Tibial nerve (tissue), 4 donors: ENCODE measurements at regions not wholly inside any gene's neighbourhood (a gene's known extent, or its start where the extent isn't known, plus 50 kb on each side); places are given as distances from the start of the nearest gene placed in this dataset.

Experiments
- CTCF ChIP-seq, 5 experiments: fragments of 200-600 bp in 3 of 5; fragments of 450-650 bp in 2 of 5; sonication (generic) in 3 of 5; IDR thresholded peaks; one replicate each; pipeline ENCODE4 v1.5.1; 2016 to 2019; ENCODE audit warnings: antibody characterized with exemption in 5 of 5, mild to moderate bottlenecking in 3 of 5, moderate library complexity in 2 of 5
- EP300 ChIP-seq, 2 donors: sonication (generic); formaldehyde crosslinking; IDR thresholded peaks; one replicate each; pipeline ENCODE4 v1.6.1; 2017; ENCODE audit warnings: antibody characterized with exemption in 2 of 2, mild to moderate bottlenecking in 1 of 2
- POLR2A ChIP-seq, 2 donors: fragments of 450-650 bp; IDR thresholded peaks; one replicate each; pipeline ENCODE4 v1.6.1; 2017; ENCODE audit warnings: antibody characterized with exemption in 2 of 2, mild to moderate bottlenecking in 2 of 2, moderate library complexity in 2 of 2

- TF ChIP-seq CTCF (IDR thresholded peaks at IDR 0.05) (no peak), POLR2A (IDR thresholded peaks at IDR 0.05) (no peak), EP300 (IDR thresholded peaks at IDR 0.05) (no peak)
Measured at GRCh38 chr1:222012816-222013215, 270.9 kb upstream of the DUSP10 start.
